IMR-90 (cell line): ENCODE measurements at regions not wholly inside any gene's neighbourhood (a gene's known extent, or its start where the extent isn't known, plus 50 kb on each side); places are given as distances from the start of the nearest gene placed in this dataset.

ENCODE experiments used
- ATAC-seq: fragments of 200-7000 bp; cut with Tn5 transposase; 2 replicates; pipeline ENCODE4 v1.9.1; 2020; ENCODE audit warnings: low read depth, mild to moderate bottlenecking, moderate library complexity
- BruUV-seq: library from RNA; stranded (reverse); fragments of 400-500 nt; replicated peaks from 2 replicates; lab custom pipeline; 2021; lab: Mats Ljungman, UMichigan
- CTCF ChIA-PET: fragments of 300-600 bp; formaldehyde crosslinking; extraction: SDS; loops from one replicate; lab custom pipeline; 2021; ENCODE audit warnings: antibody characterized with exemption; lab: Yijun Ruan, JAX
- POLR2A ChIA-PET: fragments of 300-600 bp; sonication (Branson Sonifier 250); formaldehyde crosslinking; loops from one replicate; lab custom pipeline; 2022; ENCODE audit warnings: antibody characterized with exemption; ENCODE audit not compliant: unreplicated experiment; lab: Charles Lee
- DNase-seq: peaks from one replicate; pipeline ENCODE4 v3.0.0; 2013
- H2AFZ ChIP-seq: replicated peaks from 2 replicates; pipeline ENCODE3; 2013; ENCODE audit warnings: low read length, mild to moderate bottlenecking; ENCODE audit not compliant: poor library complexity
- H2AK5ac ChIP-seq: 2 replicates; pipeline ENCODE4 v1.6.1; 2013; ENCODE audit warnings: low read depth, low read length, inconsistent platforms
- H2AK9ac ChIP-seq: replicated peaks from 2 replicates; pipeline ENCODE3; 2013; ENCODE audit warnings: mild to moderate bottlenecking, low read depth, low read length, moderate library complexity; ENCODE audit not compliant: poor library complexity
- H2BK120ac ChIP-seq: 2 replicates; pipeline ENCODE4 v1.6.1; 2013; ENCODE audit warnings: low read depth, low read length, inconsistent platforms
- H2BK15ac ChIP-seq: 3 replicates; pipeline ENCODE4 v1.6.1; 2013; ENCODE audit warnings: low read depth, low read length, inconsistent platforms
- H2BK20ac ChIP-seq: 2 replicates; pipeline ENCODE4 v1.6.1; 2013; ENCODE audit warnings: low read depth, mild to moderate bottlenecking, inconsistent platforms, low read length, moderate library complexity
- H2BK5ac ChIP-seq: 2 replicates; pipeline ENCODE4 v1.6.1; 2013; ENCODE audit warnings: mild to moderate bottlenecking, low read depth, low read length, inconsistent platforms; ENCODE audit not compliant: poor library complexity, severe bottlenecking
- H3K14ac ChIP-seq: replicated peaks from 2 replicates; pipeline ENCODE4 v1.6.1; 2013; ENCODE audit warnings: low read depth, low read length, inconsistent platforms
- H3K18ac ChIP-seq: 2 replicates; pipeline ENCODE4 v1.6.1; 2013; ENCODE audit warnings: low read depth, low read length, control low read depth
- H3K23ac ChIP-seq: 2 replicates; pipeline ENCODE4 v1.6.1; 2013; ENCODE audit warnings: low read depth, low read length, inconsistent platforms
- H3K27ac ChIP-seq: 2 replicates; pipeline ENCODE4 v1.5.1; 2013; ENCODE audit warnings: mild to moderate bottlenecking, control low read depth, low read length; ENCODE audit not compliant: insufficient read depth
- H3K27me3 ChIP-seq: 2 replicates; pipeline ENCODE4 v1.6.1; 2013; ENCODE audit warnings: low read length; ENCODE audit not compliant: control insufficient read depth, insufficient read depth
- H3K36me3 ChIP-seq: 2 replicates; pipeline ENCODE4 v1.6.1; 2013; ENCODE audit warnings: low read length, mixed read lengths; ENCODE audit not compliant: control insufficient read depth, insufficient read depth
- H3K4ac ChIP-seq: 2 replicates; pipeline ENCODE4 v1.6.1; 2013; ENCODE audit warnings: low read depth, low read length, inconsistent platforms
- H3K4me1 ChIP-seq: 2 replicates; pipeline ENCODE4 v1.6.1; 2013; ENCODE audit warnings: low read length, mixed read lengths; ENCODE audit not compliant: control insufficient read depth, insufficient read depth
- H3K4me2 ChIP-seq: 2 replicates; pipeline ENCODE4 v1.6.1; 2013; ENCODE audit warnings: low read depth, mild to moderate bottlenecking, control low read depth, low read length, moderate library complexity
- H3K4me3 ChIP-seq: 2 replicates; pipeline ENCODE4 v1.5.1; 2013; ENCODE audit warnings: low read depth, mild to moderate bottlenecking, control low read depth, low read length, moderate library complexity; ENCODE audit not compliant: insufficient read depth
- H3K56ac ChIP-seq: 2 replicates; pipeline ENCODE4 v1.6.1; 2013; ENCODE audit warnings: low read length, inconsistent platforms; ENCODE audit not compliant: insufficient read depth; ENCODE audit errors: extremely low read depth
- H3K79me1 ChIP-seq, 2 experiments: 2 replicates each; pipeline ENCODE4 v1.6.1; 2013; ENCODE audit warnings: low read length in 2 of 2, inconsistent platforms in 1 of 2, low read depth in 1 of 2
- H3K9ac ChIP-seq: 2 replicates; pipeline ENCODE4 v1.6.1; 2013; ENCODE audit warnings: low read depth, low read length, control low read depth
- H3K9me1 ChIP-seq: 2 replicates; pipeline ENCODE4 v1.6.1; 2013; ENCODE audit warnings: low read length, inconsistent platforms; ENCODE audit not compliant: insufficient read depth
- H3K9me3 ChIP-seq: 2 replicates; pipeline ENCODE4 v1.6.1; 2013; ENCODE audit warnings: low read length; ENCODE audit not compliant: control insufficient read depth, insufficient read depth
- H4K20me1 ChIP-seq: 2 replicates; pipeline ENCODE4 v1.6.1; 2013; ENCODE audit warnings: low read length, inconsistent platforms; ENCODE audit not compliant: insufficient read depth
- H4K5ac ChIP-seq: 2 replicates; pipeline ENCODE4 v1.6.1; 2013; ENCODE audit warnings: mild to moderate bottlenecking, low read depth, low read length, control low read depth
- H4K8ac ChIP-seq, 2 experiments: 2 replicates each; pipeline ENCODE4 v1.6.1; 2013; ENCODE audit warnings: low read depth in 2 of 2, low read length in 2 of 2, control low read depth in 1 of 2, inconsistent platforms in 1 of 2
- H4K91ac ChIP-seq: 2 replicates; pipeline ENCODE4 v1.6.1; 2013; ENCODE audit warnings: low read depth, low read length, inconsistent platforms; ENCODE audit not compliant: insufficient read depth
- CEBPB ChIP-seq: IDR thresholded peaks from 2 replicates; pipeline ENCODE4 v1.6.1; 2012; ENCODE audit warnings: low read depth, low read length, improper control_type of control experiment
- CHD1 ChIP-seq: IDR thresholded peaks from 2 replicates; pipeline ENCODE4 v1.6.1; 2012; ENCODE audit warnings: low read depth, low read length, improper control_type of control experiment
- ELK1 ChIP-seq: fragments of 150-350 bp; IDR thresholded peaks from 2 replicates; pipeline ENCODE4 v1.6.1; 2016; ENCODE audit warnings: low read depth, mild to moderate bottlenecking, low read length, moderate library complexity, borderline replicate concordance
- FOS ChIP-seq: fragments of 150-350 bp; IDR thresholded peaks from 2 replicates; pipeline ENCODE4 v1.6.1; 2016; ENCODE audit warnings: low read depth, low read length
- MAFK ChIP-seq: IDR thresholded peaks from 2 replicates; pipeline ENCODE4 v1.6.1; 2012; ENCODE audit warnings: low read depth, low read length, improper control_type of control experiment
- MAZ ChIP-seq: IDR thresholded peaks from 2 replicates; pipeline ENCODE4 v1.6.1; 2012; ENCODE audit warnings: low read depth, mild to moderate bottlenecking, low read length, improper control_type of control experiment, moderate library complexity, borderline replicate concordance
- NFE2L2 ChIP-seq: fragments of 150-350 bp; IDR thresholded peaks from 2 replicates; pipeline ENCODE4 v1.6.1; 2016; ENCODE audit warnings: low read depth, mild to moderate bottlenecking, low read length
- POLR2A ChIP-seq: IDR thresholded peaks from 2 replicates; pipeline ENCODE4 v1.6.1; 2012; ENCODE audit warnings: mild to moderate bottlenecking, low read depth, low read length
- RAD21 ChIP-seq: IDR thresholded peaks from 2 replicates; pipeline ENCODE4 v1.6.1; 2012; ENCODE audit warnings: low read length, improper control_type of control experiment
- SMC3 ChIP-seq: fragments of 150-350 bp; IDR thresholded peaks from 2 replicates; pipeline ENCODE4 v1.6.1; 2016; ENCODE audit warnings: low read depth, mild to moderate bottlenecking, antibody characterized with exemption, low read length, moderate library complexity
- USF2 ChIP-seq: fragments of 150-350 bp; IDR thresholded peaks from 2 replicates; pipeline ENCODE4 v1.6.1; 2017; ENCODE audit warnings: mild to moderate bottlenecking, antibody characterized with exemption, low read length, low read depth
- WGBS, 2 experiments: methylation state at CpG; one replicate each; pipeline versions ENCODE4 v1.1.5 to v1.1.7; 2013; ENCODE audit warnings: missing lambda C conversion rate in 2 of 2; ENCODE audit not compliant: insufficient read length in 1 of 2; ENCODE audit errors: extremely low coverage in 2 of 2; 5-methylcytosine and 5-hydroxymethylcytosine counted together
- dilution Hi-C: fragments of 300-500 bp; cut with HindIII; formaldehyde crosslinking; loops from one replicate; pipeline ENCODE4 v1.14.3; 2018; ENCODE audit warnings: low sequenced_read_pairs; ENCODE audit not compliant: unreplicated experiment
- in situ Hi-C: fragments of 300-500 bp; cut with MboI; formaldehyde crosslinking; loops from 3 replicates; pipeline ENCODE4 v1.14.3; 2019; ENCODE audit warnings: low sequenced_read_pairs, inconsistent platforms, mixed read lengths
- intact Hi-C: fragments of 100-400 bp; cut with micrococcal nuclease; formaldehyde crosslinking; loops from 2 replicates; pipeline ENCODE4 v1.10.0; 2022

GRCh38 chr10:25698638-25699037 is 235.4 kb upstream of the MYO3A start:
- no peak overlapping the region for H2BK20ac ChIP-seq
- no peak overlapping the region for H2BK120ac ChIP-seq
- no CpG with 5 or more reads among the region's 3 CpGs for WGBS, 2 experiments
- H3K9me1 ChIP-seq = no peaks in the 10 kb centered on the region
- no peaks in the 10 kb centered on the region for H3K27me3 ChIP-seq
- H3K23ac ChIP-seq = no peak overlapping the region
- H3K56ac ChIP-seq = no peak overlapping the region
- no peak overlapping the region for H3K14ac ChIP-seq
- no peaks in the 10 kb centered on the region for H3K36me3 ChIP-seq
- dilution Hi-C loops = no loop called here
- H3K79me1 ChIP-seq = no peaks in the 10 kb centered on the region
- CTCF ChIA-PET = no interaction called here
- TF ChIP-seq ELK1 (no peak), CEBPB (no peak), SMC3 (no peak), FOS (no peak), USF2 (no peak), POLR2A (no peak), MAFK (no peak), RAD21 (no peak), MAZ (no peak), NFE2L2 (no peak), CHD1 (no peak)
- H2AK9ac ChIP-seq = no peak overlapping the region
- no peak overlapping the region for H4K8ac ChIP-seq
- no peak overlapping the region for H3K27ac ChIP-seq
- ATAC-seq (no peak), DNase-seq (no peak)
- no peak overlapping the region for H2AFZ ChIP-seq
- no peak overlapping the region for H3K18ac ChIP-seq
- no peak overlapping the region for H2BK15ac ChIP-seq
- no peaks in the 10 kb centered on the region for H3K4me1 ChIP-seq
- H3K4me3 ChIP-seq = no peak overlapping the region
- no peak overlapping the region for H2BK5ac ChIP-seq
- H3K9ac ChIP-seq = no peak overlapping the region
- H3K9me3 ChIP-seq = peaks cover 12% of the 10 kb centered on the region
- no peak overlapping the region for H4K91ac ChIP-seq
- H3K4ac ChIP-seq = no peak overlapping the region
- BruUV-seq = no TSS peak
- intact Hi-C loops = no loop called here
- H2AK5ac ChIP-seq = no peak overlapping the region
- H4K5ac ChIP-seq = no peak overlapping the region
- no peaks in the 10 kb centered on the region for H4K20me1 ChIP-seq
- POLR2A ChIA-PET = no interaction called here
- in situ Hi-C loops = no loop called here
- no peak overlapping the region for H3K4me2 ChIP-seq
